Esophagus squamous epithelium (tissue), 5 donors: ENCODE measurements at regions not wholly inside any gene's neighbourhood (a gene's known extent, or its start where the extent isn't known, plus 50 kb on each side); places are given as distances from the start of the nearest gene placed in this dataset.

Experiments
- DNase-seq: peaks from one replicate; lab custom pipeline; 2025; lab: John Stamatoyannopoulos, UW
- H3K27ac ChIP-seq, 4 donors: fragments of 200-600 bp; sonication (generic); one replicate each; pipeline ENCODE4 v1.5.1; 2016 to 2019; ENCODE audit warnings: mild to moderate bottlenecking in 1 of 4
- H3K27me3 ChIP-seq, 4 donors: fragments of 200-600 bp; sonication (generic); 1 replicate in 3 of 4; 2 replicates in 1 of 4; pipeline versions ENCODE4 v1.5.1 to v1.6.0; 2017 to 2021; ENCODE audit warnings: antibody characterized with exemption in 1 of 4
- H3K36me3 ChIP-seq, 3 donors: fragments of 200-600 bp; sonication (generic); one replicate each; pipeline ENCODE4 v1.5.1; 2016 to 2019
- H3K4me1 ChIP-seq, 3 donors: fragments of 200-600 bp; sonication (generic); one replicate each; pipeline ENCODE4 v1.5.1; 2017 to 2019
- H3K4me3 ChIP-seq, 4 donors: fragments of 200-600 bp; sonication (generic); 1 replicate in 3 of 4; 2 replicates in 1 of 4; pipeline ENCODE4 v1.5.1; 2016 to 2019; ENCODE audit warnings: mild to moderate bottlenecking in 2 of 4, moderate library complexity in 1 of 4
- H3K9me3 ChIP-seq, 3 donors: fragments of 200-600 bp; sonication (generic); one replicate each; pipeline ENCODE4 v1.5.1; 2016 to 2019
- POLR2A ChIP-seq, 4 donors: fragments of 450-650 bp; IDR thresholded peaks; one replicate each; pipeline ENCODE4 v1.6.1; 2017; ENCODE audit warnings: antibody characterized with exemption in 4 of 4, mild to moderate bottlenecking in 4 of 4, moderate library complexity in 3 of 4
- WGBS, 2 donors: methylation state at CpG; one replicate each; pipeline ENCODE4 v1.1.5; 2018; 5-methylcytosine and 5-hydroxymethylcytosine counted together
- intact Hi-C: fragments of 100-400 bp; cut with DNase I; formaldehyde crosslinking; loops from one replicate; pipeline ENCODE4 v1.15.0; 2022
- TF ChIP-seq, protein P1 (sequence below), 6 experiments: fragments of 450-650 bp in 4 of 6; fragments of 200-600 bp in 2 of 6; sonication (generic) in 2 of 6; IDR thresholded peaks; one replicate each; pipeline ENCODE4 v1.5.1; 2016 to 2019; ENCODE audit warnings: antibody characterized with exemption in 6 of 6, mild to moderate bottlenecking in 4 of 6, moderate library complexity in 4 of 6
- donor health status: DM: yes; HTN: yes; CAD: no.

DNA sequence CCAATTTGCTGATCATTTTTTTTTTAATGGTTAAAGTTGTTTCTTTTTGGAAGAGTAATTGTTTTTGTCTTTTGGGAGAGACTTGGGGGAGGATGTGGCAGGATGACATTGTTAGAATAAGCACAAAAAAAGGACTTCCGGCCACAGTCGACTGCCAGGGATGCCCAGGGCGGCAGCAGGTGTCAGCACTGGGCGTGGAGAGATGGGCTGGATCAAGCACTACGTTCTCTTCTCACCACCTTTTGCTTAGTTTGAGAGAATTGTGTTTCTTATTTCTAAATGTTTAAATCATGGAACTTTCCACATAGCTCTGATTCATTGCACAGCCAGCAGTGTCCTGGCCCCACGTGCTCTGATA lies 104.6 kb upstream of the FRMD1 start:
- DNase-seq = no peak
- H3K9me3 ChIP-seq = no peaks in the 10 kb centered on the region
- no peak overlapping the region for H3K27ac ChIP-seq
- H3K27me3 ChIP-seq = no peaks in the 10 kb centered on the region
- H3K4me1 ChIP-seq = peaks cover 0 to 5% (median 0%) of the 10 kb centered on the region in 3 donors
- H3K36me3 ChIP-seq = no peaks in the 10 kb centered on the region
- no peak overlapping the region for H3K4me3 ChIP-seq
- 76 to 87% methylated on average over 6 of the region's 6 CpGs for WGBS, 2 donors
- intact Hi-C loops = no loop called here
- TF ChIP-seq POLR2A (IDR thresholded peaks at IDR 0.05) = no peak
- TF ChIP-seq, protein P1, sequence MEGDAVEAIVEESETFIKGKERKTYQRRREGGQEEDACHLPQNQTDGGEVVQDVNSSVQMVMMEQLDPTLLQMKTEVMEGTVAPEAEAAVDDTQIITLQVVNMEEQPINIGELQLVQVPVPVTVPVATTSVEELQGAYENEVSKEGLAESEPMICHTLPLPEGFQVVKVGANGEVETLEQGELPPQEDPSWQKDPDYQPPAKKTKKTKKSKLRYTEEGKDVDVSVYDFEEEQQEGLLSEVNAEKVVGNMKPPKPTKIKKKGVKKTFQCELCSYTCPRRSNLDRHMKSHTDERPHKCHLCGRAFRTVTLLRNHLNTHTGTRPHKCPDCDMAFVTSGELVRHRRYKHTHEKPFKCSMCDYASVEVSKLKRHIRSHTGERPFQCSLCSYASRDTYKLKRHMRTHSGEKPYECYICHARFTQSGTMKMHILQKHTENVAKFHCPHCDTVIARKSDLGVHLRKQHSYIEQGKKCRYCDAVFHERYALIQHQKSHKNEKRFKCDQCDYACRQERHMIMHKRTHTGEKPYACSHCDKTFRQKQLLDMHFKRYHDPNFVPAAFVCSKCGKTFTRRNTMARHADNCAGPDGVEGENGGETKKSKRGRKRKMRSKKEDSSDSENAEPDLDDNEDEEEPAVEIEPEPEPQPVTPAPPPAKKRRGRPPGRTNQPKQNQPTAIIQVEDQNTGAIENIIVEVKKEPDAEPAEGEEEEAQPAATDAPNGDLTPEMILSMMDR (IDR thresholded peaks at IDR 0.05) = no peak

DNA sequence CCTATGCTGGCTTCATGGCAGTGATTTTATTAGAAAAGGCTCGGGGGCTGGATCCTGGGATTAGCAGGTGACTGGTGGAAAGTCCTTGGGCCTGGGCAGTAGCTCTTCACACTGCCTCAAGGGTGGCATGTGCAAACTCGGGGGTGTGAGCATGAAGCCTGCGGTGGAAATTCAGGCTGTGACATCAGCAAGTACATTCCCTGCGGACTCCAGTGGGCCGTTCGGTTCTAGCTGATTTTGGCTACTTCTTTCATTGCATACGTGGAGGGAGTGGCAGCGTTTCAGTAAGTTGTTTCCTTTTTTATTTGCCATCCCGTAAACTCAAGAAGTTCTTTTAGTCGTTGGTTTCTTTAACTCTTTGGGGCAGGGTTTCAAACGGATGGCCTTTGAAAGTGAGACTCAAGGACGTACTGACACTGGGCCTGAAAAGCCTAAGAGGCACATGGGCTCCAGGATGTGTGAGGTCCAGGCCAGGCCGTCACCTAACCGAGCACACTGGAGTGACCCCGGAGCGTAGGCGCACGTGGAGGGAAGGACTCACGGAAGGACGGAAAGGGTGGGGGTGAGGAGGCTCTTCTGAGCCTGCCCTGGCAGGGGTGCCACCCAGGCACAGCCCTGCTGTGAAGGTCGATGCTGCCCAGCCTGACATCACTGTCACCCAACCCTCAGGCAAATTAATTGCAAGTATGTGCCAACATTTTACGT lies 104.0 kb upstream of the FRMD1 start:
- H3K4me1 ChIP-seq = peaks cover 0 to 11% (median 0%) of the 10 kb centered on the region in 3 donors
- no peak overlapping the region for H3K27ac ChIP-seq
- H3K9me3 ChIP-seq = no peaks in the 10 kb centered on the region
- H3K27me3 ChIP-seq = no peaks in the 10 kb centered on the region
- no peaks in the 10 kb centered on the region for H3K36me3 ChIP-seq
- no peak for TF ChIP-seq POLR2A (IDR thresholded peaks at IDR 0.05)
- TF ChIP-seq, protein P1 (IDR thresholded peaks at IDR 0.05) = no peak
- H3K4me3 ChIP-seq = no peak overlapping the region
- intact Hi-C loops = no loop called here
- WGBS, 2 donors = 77 to 86% methylated on average over 16 to 21 of the region's 22 CpGs
- no peak for DNase-seq

DNA sequence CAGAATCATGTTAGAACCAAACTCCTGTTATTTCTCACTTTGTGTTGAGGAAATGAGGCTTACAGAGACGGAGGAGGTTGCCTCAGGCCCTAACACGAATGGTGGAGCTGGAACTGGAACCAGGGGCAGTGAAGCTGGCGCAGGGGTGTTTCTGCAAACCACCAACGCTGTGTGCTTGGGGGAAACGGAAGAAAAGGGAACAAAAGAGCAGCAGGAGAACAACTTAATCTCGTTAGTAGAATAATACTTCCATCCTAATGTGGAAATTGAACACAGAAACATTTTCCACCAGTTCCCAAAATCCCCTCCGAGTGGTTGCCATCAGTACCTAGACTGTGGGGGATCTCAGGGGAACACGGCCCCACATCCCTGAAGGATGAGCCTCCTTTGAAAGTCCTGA lies 103.4 kb upstream of the FRMD1 start:
- WGBS, 2 donors = 39 to 49% methylated on average over 8 of the region's 8 CpGs
- DNase-seq = no peak

DNA sequence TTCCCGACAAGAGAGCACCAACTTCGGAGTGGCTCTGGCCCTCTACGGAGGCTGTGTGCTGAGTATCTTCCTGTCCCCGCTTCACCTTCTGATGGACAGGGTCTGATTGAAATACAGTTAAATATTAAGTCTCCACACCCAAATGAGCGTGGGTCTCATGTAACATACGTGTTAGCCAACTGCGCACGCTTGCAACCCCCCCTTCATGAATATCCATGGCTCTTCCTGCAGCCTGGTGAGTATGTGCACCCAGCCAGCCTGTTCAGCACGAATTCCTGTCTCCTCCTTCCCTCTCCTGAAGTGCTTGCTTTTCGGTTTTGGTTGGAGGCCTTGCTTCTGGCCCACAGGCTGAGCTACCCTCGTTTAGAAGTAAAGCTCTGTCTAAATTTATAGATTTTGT lies 102.9 kb upstream of the FRMD1 start:
- intact Hi-C loops = no loop called here
- no peaks in the 10 kb centered on the region for H3K27me3 ChIP-seq
- TF ChIP-seq, protein P1 (IDR thresholded peaks at IDR 0.05) = no peak
- no peak for TF ChIP-seq POLR2A (IDR thresholded peaks at IDR 0.05)
- no peak for DNase-seq
- WGBS, 2 donors = 72 to 81% methylated on average over 11 of the region's 11 CpGs
- H3K36me3 ChIP-seq = no peaks in the 10 kb centered on the region
- H3K4me1 ChIP-seq = peaks cover 0 to 11% (median 0%) of the 10 kb centered on the region in 3 donors
- H3K27ac ChIP-seq = no peak overlapping the region
- no peak overlapping the region for H3K4me3 ChIP-seq
- H3K9me3 ChIP-seq = no peaks in the 10 kb centered on the region

More for the DNA sequence above, 103.4 kb upstream of the FRMD1 start:
- intact Hi-C loops = no loop called here
- no peaks in the 10 kb centered on the region for H3K27me3 ChIP-seq
- no peaks in the 10 kb centered on the region for H3K9me3 ChIP-seq
- no peak overlapping the region for H3K4me3 ChIP-seq
- no peak overlapping the region for H3K27ac ChIP-seq
- no peaks in the 10 kb centered on the region for H3K36me3 ChIP-seq
- TF ChIP-seq, protein P1 (IDR thresholded peaks at IDR 0.05) = no peak
- no peak for TF ChIP-seq POLR2A (IDR thresholded peaks at IDR 0.05)
- H3K4me1 ChIP-seq = peaks cover 0 to 11% (median 0%) of the 10 kb centered on the region in 3 donors

DNA sequence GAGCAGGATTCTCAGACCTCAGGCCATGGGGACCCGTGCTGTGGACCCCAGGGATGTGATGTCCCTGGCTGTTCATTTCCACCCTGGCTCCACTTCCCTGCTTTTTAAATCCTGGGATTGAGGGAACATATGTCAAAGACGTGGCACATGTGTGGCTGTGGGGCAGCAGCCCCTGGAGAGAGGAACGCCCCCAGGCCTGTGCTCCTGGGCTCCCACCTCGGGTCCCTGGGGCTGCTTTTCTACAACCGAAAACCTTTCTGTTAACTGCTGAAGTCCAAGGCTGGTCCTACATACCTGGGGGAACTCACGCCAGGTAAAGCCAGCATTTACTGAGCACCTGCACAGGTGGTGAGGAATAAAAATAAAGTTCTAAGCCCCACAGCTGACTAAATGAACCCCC lies 102.3 kb upstream of the FRMD1 start:
- no peak overlapping the region for H3K27ac ChIP-seq
- H3K9me3 ChIP-seq = no peaks in the 10 kb centered on the region
- DNase-seq = no peak
- H3K4me1 ChIP-seq = peaks cover 0 to 11% (median 0%) of the 10 kb centered on the region in 3 donors
- H3K36me3 ChIP-seq = no peaks in the 10 kb centered on the region
- TF ChIP-seq, protein P1 (IDR thresholded peaks at IDR 0.05) = no peak
- TF ChIP-seq POLR2A (IDR thresholded peaks at IDR 0.05) = no peak
- 88% methylated on average over 1 of the region's 6 CpGs; no CpG with 5 or more reads in 1 of the 2 donors for WGBS, 2 donors
- H3K4me3 ChIP-seq = no peak overlapping the region
- no peaks in the 10 kb centered on the region for H3K27me3 ChIP-seq
- intact Hi-C loops = no loop called here
